Suprapubic skin (tissue), 4 donors: ENCODE measurements at regions not wholly inside any gene's neighbourhood (a gene's known extent, or its start where the extent isn't known, plus 50 kb on each side); places are given as distances from the start of the nearest gene placed in this dataset.

Experiments used
- DNase-seq, 2 donors: peaks; one replicate each; pipeline ENCODE4 v3.0.0-alpha.2; 2019; ENCODE audit warnings: low spot score in 2 of 2
- H3K27ac ChIP-seq: fragments of 200-600 bp; sonication (generic); one replicate; pipeline ENCODE4 v1.5.1; 2019
- H3K27me3 ChIP-seq: fragments of 200-600 bp; sonication (generic); one replicate; pipeline ENCODE4 v1.5.1; 2019
- H3K36me3 ChIP-seq: fragments of 200-600 bp; sonication (generic); one replicate; pipeline ENCODE4 v1.5.1; 2019
- H3K4me1 ChIP-seq: fragments of 200-600 bp; sonication (generic); one replicate; pipeline ENCODE4 v1.5.1; 2019
- H3K4me3 ChIP-seq: fragments of 200-600 bp; sonication (generic); one replicate; pipeline ENCODE4 v1.5.1; 2019; ENCODE audit warnings: mild to moderate bottlenecking
- H3K9me3 ChIP-seq: fragments of 200-600 bp; sonication (generic); one replicate; pipeline ENCODE4 v1.5.1; 2019
- EP300 ChIP-seq: sonication (generic); formaldehyde crosslinking; IDR thresholded peaks from one replicate; pipeline ENCODE4 v1.6.1; 2017; ENCODE audit warnings: antibody characterized with exemption
- POLR2A ChIP-seq, 2 donors: fragments of 450-650 bp; IDR thresholded peaks; one replicate each; pipeline ENCODE4 v1.6.1; 2017; ENCODE audit warnings: antibody characterized with exemption in 2 of 2, mild to moderate bottlenecking in 2 of 2, moderate library complexity in 2 of 2
- POLR2AphosphoS5 ChIP-seq, 3 donors: sonication (generic); formaldehyde crosslinking; IDR thresholded peaks; one replicate each; pipeline ENCODE4 v1.6.1; 2017; ENCODE audit warnings: antibody characterized with exemption in 3 of 3
- WGBS: methylation state at CpG from one replicate; pipeline ENCODE4 v1.1.5; 2018; 5-methylcytosine and 5-hydroxymethylcytosine counted together
- TF ChIP-seq, protein P1 (sequence below), 2 donors: fragments of 200-600 bp in 1 of 2; fragments of 450-650 bp in 1 of 2; sonication (generic) in 1 of 2; IDR thresholded peaks; one replicate each; pipeline ENCODE4 v1.5.1; 2016 to 2019; ENCODE audit warnings: antibody characterized with exemption in 2 of 2, mild to moderate bottlenecking in 1 of 2, moderate library complexity in 1 of 2

DNA sequence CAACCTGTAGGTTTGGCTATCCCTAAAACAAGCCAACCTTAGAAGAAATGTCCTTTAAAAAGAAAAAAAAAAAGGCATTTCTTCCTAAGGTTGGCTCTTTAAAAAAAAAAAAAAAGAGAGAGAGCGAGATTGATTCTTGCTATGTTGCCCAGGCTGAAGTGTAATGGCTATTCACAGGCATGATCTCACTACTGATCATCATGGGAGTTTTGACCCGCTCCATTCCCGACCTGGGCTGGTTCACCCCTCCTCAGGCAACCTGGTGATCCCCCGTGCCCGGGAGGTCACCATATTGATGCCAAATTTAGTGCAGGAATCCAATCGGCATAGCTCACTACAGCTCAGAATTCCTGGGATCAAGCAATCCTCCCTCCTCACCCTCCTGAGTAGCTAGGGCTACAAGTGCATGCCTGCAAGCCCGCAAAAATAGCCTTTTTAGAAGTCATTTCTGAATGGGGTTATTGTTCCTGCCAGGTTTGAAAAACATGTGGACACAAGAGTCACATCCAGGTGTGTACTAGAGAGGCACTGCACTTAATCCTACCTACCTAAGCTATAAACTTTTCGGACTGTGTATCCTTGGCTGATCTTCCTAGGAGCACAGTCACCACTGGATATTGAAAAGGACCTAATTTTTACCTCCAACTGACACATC, 61.4 kb upstream of the ZCCHC13 start:
- DNase-seq = no peak
- Histone ChIP-seq H3K36me3 (no peaks in the 10 kb centered on the region), H3K4me3 (no peak overlapping the region), H3K27me3 (no peaks in the 10 kb centered on the region), H3K4me1 (no peaks in the 10 kb centered on the region), H3K9me3 (no peaks in the 10 kb centered on the region), H3K27ac (no peak overlapping the region)
- TF ChIP-seq POLR2AphosphoS5 (IDR thresholded peaks at IDR 0.05) = no peak
- TF ChIP-seq, protein P1, sequence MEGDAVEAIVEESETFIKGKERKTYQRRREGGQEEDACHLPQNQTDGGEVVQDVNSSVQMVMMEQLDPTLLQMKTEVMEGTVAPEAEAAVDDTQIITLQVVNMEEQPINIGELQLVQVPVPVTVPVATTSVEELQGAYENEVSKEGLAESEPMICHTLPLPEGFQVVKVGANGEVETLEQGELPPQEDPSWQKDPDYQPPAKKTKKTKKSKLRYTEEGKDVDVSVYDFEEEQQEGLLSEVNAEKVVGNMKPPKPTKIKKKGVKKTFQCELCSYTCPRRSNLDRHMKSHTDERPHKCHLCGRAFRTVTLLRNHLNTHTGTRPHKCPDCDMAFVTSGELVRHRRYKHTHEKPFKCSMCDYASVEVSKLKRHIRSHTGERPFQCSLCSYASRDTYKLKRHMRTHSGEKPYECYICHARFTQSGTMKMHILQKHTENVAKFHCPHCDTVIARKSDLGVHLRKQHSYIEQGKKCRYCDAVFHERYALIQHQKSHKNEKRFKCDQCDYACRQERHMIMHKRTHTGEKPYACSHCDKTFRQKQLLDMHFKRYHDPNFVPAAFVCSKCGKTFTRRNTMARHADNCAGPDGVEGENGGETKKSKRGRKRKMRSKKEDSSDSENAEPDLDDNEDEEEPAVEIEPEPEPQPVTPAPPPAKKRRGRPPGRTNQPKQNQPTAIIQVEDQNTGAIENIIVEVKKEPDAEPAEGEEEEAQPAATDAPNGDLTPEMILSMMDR (IDR thresholded peaks at IDR 0.05) = no peak
- TF ChIP-seq POLR2A (IDR thresholded peaks at IDR 0.05) = no peak
- no peak for TF ChIP-seq EP300
- 74% methylated on average over 8 of the region's 8 CpGs for WGBS

DNA sequence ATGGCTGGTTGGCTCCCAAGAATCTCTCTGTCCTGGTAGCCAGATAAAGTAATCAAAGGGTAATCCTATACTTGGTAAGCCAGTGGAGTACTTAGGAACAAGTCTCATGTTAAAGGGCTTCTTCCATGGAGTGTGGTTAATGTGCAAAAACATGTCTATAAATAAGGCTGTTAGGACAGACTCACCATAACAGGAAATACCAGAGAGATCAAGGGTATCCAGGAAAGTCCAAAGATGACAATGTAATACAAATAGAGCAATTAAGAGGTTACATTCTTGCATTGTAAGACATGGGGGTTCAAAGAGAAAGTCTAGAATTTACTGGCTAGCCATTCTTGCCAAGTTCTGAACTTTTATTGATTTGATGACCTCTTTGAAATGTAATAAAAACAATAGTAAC, 61.9 kb upstream of the ZCCHC13 start:
- H3K4me3 ChIP-seq = no peak overlapping the region
- no peak overlapping the region for H3K27ac ChIP-seq
- TF ChIP-seq POLR2A (IDR thresholded peaks at IDR 0.05) (no peak), POLR2AphosphoS5 (IDR thresholded peaks at IDR 0.05) (no peak), EP300 (no peak)
- TF ChIP-seq, protein P1 (IDR thresholded peaks at IDR 0.05) = no peak

DNA sequence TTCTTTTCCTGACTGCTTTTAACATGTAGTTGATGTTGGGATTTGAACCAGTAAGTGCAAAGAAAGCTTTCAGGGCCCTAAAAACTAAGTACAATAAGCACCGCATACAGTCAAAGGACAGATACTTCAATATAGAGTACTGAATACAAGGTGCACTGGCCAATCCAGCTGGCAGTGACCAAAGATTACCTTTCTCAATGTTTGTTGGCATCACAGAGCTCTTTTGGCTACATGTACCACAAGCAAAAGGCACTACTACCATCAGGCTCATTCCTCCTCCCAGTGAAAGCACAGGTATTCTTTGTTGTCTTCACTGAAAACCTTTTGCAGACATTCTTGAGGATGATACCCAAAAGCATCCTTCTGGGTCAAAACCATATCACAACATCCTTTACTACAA, 65.2 kb upstream of the ZCCHC13 start:
- TF ChIP-seq, protein P1 (IDR thresholded peaks at IDR 0.05) = no peak
- TF ChIP-seq POLR2AphosphoS5 (IDR thresholded peaks at IDR 0.05) (no peak), POLR2A (IDR thresholded peaks at IDR 0.05) (no peak), EP300 (no peak)
- Histone ChIP-seq H3K27me3 (no peaks in the 10 kb centered on the region), H3K27ac (no peak overlapping the region), H3K36me3 (no peaks in the 10 kb centered on the region), H3K4me1 (no peaks in the 10 kb centered on the region), H3K4me3 (no peak overlapping the region), H3K9me3 (no peaks in the 10 kb centered on the region)
- 96% methylated on average over 1 of the region's 1 CpG for WGBS
- DNase-seq = no peak

More for the DNA sequence above, 61.9 kb upstream of the ZCCHC13 start:
- no peaks in the 10 kb centered on the region for H3K9me3 ChIP-seq
- no peaks in the 10 kb centered on the region for H3K27me3 ChIP-seq
- DNase-seq = no peak
- H3K4me1 ChIP-seq = no peaks in the 10 kb centered on the region
- no peaks in the 10 kb centered on the region for H3K36me3 ChIP-seq

DNA sequence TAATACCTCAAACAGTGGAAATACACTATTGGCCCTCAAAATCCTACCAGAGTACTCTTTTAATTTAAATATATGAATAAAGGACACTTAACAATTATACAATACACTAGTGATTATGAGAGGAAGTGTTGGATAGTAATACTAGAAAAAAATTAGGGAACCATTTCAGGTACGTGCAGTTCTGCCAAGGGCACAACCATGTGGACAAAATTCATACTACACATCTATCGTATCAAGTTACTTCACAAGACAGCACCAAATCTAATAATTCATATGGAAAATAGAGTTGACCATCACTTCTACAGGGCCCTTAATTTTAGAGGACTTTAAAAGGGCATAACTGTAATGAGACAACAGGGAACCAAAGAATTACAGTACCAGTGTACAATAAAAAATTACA, 69.2 kb upstream of the ZCCHC13 start:
- H3K4me3 ChIP-seq = no peak overlapping the region
- no peaks in the 10 kb centered on the region for H3K27me3 ChIP-seq
- no peaks in the 10 kb centered on the region for H3K36me3 ChIP-seq
- TF ChIP-seq POLR2A (IDR thresholded peaks at IDR 0.05) (no peak), EP300 (no peak), POLR2AphosphoS5 (IDR thresholded peaks at IDR 0.05) (no peak)
- TF ChIP-seq, protein P1 (IDR thresholded peaks at IDR 0.05) = no peak
- H3K4me1 ChIP-seq = no peaks in the 10 kb centered on the region
- no peaks in the 10 kb centered on the region for H3K9me3 ChIP-seq
- DNase-seq = no peak
- no peak overlapping the region for H3K27ac ChIP-seq
- 56% methylated on average over 2 of the region's 2 CpGs for WGBS

DNA sequence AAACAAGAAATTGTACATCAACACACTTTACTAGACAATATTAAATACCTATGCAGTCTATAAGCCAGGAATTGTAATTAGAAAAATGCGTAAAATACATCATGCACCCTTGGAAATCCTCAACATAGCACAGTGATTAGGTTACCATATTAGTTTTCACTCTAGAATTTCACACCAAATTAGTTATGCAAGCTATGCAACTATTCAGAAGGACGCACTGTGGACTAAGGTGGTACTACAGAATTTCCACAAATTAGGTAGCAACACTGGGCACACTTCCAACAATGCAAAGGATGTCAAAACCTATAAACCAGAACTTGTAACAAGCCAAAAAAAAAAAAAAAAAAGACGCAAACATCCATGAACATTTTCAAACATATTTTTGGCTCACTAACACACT, 71.1 kb upstream of the ZCCHC13 start:
- DNase-seq = no peak
- H3K4me1 ChIP-seq = no peaks in the 10 kb centered on the region
- no peak overlapping the region for H3K4me3 ChIP-seq
- no peaks in the 10 kb centered on the region for H3K9me3 ChIP-seq
- no peaks in the 10 kb centered on the region for H3K36me3 ChIP-seq
- no peaks in the 10 kb centered on the region for H3K27me3 ChIP-seq
- WGBS = 62% methylated on average over 3 of the region's 3 CpGs
- no peak overlapping the region for H3K27ac ChIP-seq
- TF ChIP-seq, protein P1 (IDR thresholded peaks at IDR 0.05) = no peak
